EL (cell line): ENCODE measurements at regions not wholly inside any gene's neighbourhood (a gene's known extent, or its start where the extent isn't known, plus 50 kb on each side); places are given as distances from the start of the nearest gene placed in this dataset.
"Not testable (repeated sequence)": the region's sequence is repeated elsewhere in the genome, so short reads cannot be mapped to it uniquely, and the experiment has no call there.

Experiments used
- DNase-seq: peaks from one replicate; pipeline ENCODE4 v3.0.0-alpha.2; 2016

GRCh38 chr6:98041921-98042320 is 758.9 kb upstream of the MMS22L start:
- no peak for DNase-seq

DNA sequence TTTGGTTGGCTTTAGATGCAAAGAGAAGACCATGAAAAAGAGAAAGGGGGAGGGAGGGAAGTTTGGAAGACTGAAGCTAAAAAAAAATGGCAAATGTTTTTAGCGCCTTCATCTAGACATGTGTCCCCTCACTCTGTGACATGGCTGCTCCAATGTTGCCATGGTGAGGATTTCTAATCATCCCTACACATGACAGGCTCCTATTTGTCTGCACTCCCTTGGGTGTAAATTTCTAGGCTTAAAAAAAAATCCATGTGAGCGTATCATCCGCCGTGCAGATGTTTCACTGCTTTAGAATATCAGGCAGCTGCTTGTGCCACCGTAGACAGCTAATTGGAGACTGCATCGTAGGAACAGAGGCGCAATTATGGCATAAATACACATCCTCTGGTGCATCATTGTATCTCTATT is 761.1 kb upstream of the MMS22L start:
- no peak for DNase-seq

GRCh38 chr6:98044791-98045470 is 761.9 kb upstream of the MMS22L start:
- DNase-seq: no peak

DNA sequence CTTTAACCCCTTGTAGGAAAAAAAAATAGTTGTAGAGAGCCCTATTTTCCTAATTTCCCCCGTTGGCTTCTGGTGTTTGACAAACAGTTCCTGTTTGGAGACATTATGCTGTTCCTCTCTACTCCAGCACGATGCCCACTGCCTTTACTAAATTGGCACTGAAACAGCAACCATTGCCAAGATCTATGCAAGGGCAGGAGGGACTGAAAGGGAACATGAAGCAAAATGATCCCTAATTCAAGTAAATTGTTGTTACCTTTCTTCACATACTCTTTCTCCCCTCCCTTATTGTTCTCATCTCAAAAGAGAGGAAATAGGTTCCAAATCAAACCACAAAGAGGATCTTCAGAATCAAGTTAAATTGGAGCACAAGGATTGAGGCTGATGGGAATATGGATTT is 764.1 kb upstream of the MMS22L start:
- no peak for DNase-seq

- no peak for DNase-seq
These were observed 764.9 kb upstream of the MMS22L start for GRCh38 chr6:98047871-98048270.

- DNase-seq: no peak
These were observed 771.4 kb upstream of the MMS22L start for GRCh38 chr6:98054453-98054852.

- no peak for DNase-seq
These were observed 773.9 kb upstream of the MMS22L start for GRCh38 chr6:98056955-98057354.

GRCh38 chr6:98067375-98067774 is 767.0 kb upstream of the POU3F2 start:
- DNase-seq: no peak

DNA sequence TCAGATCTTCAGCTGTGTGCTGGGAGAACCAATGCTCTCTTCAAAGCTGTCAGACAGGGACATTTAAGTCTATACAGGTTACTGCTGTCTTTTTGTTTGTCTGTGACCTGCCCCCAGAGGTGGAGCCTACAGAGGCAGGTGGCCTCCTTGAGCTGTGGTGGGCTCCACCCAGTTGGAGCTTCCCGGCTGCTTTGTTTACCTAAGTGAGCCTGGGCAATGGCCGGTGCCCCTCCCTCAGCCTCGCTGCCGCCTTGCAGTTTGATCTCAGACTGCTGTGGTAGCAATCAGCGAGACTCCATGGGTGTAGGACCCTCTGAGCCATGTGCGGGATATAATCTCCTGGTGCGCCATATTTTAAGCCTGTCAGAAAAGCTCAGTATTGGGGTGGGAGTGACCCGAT is 745.8 kb upstream of the POU3F2 start:
- DNase-seq: not testable (repeated sequence)

DNA sequence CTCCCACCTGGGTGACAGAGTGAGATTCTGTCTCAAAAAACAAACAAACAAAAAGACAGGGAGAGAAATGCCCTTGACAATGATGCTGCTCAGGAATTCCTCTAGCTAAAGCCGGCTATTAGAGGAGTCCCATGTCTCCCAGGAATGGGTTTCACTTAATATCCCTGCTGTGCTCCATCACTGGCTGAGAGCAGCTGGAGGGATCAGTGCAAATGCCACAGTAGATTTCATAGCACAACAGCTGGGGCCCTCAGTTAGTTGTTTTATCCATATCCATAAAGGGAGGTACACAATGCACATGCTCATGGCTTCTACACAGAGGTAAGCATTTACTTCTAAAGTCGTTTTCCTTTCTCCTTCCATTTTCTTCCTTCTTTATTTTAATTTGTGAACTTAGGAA is 742.0 kb upstream of the POU3F2 start:
- no peak for DNase-seq

DNA sequence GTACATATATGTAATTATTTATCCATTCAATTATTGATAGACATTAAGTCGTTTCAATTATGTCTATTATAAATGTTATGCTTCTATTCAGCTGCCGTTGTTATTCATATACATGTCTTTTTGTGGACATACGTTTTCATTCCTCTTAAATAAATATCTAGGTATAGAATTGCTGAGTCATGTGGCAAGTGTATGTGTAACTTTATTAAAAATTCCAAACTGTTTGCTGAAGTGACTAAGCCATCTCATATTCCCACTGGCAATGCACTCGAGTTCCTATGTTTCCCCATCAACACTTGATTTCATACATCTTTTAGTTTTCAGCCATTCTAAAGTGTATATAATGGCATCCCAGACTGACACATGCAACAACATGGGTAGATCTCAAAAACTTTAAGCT is 739.7 kb upstream of the POU3F2 start:
- no peak for DNase-seq

- DNase-seq: no peak
These were observed 726.6 kb upstream of the POU3F2 start for GRCh38 chr6:98107801-98108200.

- no peak for DNase-seq
These were observed 717.9 kb upstream of the POU3F2 start for GRCh38 chr6:98116455-98116854.

GRCh38 chr6:98117068-98117467 is 717.3 kb upstream of the POU3F2 start:
- DNase-seq: no peak

DNA sequence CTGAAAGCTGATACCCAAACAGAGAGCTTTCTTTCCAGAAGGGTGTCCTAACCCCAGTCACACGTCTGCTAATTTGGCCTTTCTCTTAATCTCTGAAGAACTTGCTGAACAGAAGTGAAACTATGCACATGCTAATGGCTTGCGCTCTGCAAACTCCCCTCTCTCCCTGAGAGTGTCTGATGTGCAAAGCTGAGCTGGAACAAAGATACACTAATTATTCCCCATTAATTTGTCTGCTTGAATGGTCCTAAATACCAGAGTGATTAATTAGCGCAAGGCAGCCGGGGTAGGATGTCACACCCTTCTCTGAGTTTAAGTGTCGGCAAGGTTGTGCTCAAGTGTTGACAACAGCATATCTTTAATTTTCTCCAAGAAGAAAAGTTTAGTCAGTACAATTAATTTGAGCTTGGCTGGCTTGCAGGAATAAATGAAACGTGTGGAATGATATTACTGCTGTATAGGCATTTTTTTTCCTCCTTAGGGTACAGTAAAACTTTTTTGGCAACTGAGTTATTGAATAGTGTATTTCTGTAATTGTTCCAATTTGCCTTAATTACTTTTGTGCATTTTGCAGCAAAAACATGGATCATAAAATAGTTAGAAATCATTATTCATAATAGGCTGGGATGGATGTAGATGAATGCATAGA is 715.9 kb upstream of the POU3F2 start:
- DNase-seq: no peak

DNA sequence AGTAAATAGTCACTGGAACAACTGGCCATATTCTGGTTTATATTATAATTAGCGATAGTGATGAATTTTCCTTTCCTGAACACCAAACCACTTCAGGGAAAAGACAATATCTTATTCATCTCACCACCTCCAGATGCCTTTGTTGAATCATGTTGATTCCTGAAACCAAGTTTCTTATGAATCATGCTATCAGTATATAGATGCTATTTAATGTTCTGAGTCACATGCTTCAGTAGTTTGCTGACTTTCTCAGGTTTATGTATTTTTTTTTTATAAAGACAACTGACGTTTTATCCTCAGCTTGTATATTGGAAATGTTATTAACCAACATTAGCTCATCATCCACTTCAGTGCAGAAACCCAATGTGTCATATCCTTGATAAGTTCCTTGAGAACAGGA is 710.2 kb upstream of the POU3F2 start:
- DNase-seq: no peak

DNA sequence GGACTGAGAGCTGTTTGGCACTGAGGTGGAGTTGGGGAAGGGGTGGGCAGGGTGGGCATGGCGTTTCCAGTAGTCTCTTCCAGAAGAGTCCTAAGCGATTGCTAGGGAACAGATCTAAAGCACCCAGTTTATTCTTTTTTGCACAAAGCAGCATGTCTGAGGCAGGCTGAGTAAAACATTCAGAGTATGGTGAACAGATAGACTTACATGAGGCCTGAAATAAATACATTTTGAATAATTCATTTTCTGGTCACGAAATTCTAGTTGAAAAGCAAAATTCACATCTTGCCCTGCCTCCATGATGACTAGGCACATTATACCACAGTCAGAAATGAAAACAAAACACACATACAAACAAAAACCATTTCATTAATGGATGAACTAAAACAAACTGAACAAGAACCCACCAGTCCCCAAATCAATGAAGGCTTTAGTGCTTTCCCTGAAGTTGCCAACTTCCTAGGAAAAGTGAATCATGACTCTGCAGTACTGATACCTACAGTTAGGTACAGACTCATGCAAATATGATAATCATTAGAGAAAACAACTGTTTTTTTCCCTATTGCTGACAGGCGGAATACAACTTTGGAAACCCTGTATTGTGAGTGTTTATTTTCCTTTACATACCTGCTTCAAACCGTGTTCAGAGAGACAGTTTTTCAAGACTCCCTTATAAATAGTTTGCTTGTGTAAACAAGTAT is 702.9 kb upstream of the POU3F2 start:
- no peak for DNase-seq

DNA sequence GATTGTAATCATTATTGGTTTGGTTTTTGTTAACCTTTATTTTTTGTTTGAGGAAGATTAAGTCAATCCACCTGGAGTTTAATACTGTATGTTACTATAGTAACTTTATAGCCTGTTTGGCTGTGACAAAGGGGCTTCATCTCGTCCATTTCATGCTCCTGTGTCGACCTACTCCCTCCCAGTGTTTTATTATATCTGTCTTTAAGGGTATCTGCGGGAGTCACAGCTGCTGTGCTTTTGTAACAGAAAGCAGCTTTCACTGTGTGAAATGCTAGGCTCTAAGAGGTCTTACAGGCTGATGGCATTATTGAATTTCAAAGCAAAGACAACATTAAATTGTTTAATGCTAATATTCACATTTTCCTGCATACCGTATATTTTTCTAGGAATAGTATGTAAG is 698.0 kb upstream of the POU3F2 start:
- DNase-seq: no peak

DNA sequence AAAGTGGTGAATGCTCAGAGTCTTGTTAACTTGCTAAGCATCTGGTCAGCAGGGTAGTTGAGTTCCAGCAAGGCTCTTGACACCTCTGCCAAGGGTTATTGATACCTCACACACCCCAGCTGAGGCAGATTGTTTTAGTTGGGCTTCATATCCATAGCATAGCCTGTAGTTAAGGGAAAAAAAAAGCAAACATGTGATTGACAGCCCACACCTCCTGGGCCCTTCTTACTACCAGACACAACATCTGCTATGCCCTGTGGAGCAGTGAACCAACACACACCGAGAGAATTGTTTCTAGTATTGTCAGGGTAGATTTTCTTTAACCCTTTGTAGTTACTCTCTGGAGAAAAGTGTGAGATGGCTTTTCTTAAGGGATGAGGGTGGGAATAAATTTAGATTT is 697.0 kb upstream of the POU3F2 start:
- DNase-seq: no peak

- DNase-seq: no peak
These were observed 691.5 kb upstream of the POU3F2 start for GRCh38 chr6:98142839-98143238.

DNA sequence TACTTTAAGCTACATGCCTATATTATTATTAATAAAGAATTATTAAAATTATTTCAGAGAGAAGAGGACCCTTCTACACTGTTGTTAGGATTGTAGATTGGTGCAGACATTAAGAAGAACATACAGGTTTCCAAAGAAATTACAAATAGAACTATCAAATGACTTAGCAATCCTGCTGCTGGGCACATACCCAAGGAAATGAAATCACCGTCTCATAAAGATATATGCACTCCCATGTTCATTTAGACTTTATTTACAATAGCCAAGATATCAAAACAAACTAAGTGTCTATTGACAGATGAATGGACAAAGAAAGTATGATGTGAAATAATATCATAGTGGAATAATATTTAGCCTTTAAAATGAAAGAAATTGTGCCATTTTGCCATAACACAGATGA is 687.7 kb upstream of the POU3F2 start:
- DNase-seq: no peak

DNA sequence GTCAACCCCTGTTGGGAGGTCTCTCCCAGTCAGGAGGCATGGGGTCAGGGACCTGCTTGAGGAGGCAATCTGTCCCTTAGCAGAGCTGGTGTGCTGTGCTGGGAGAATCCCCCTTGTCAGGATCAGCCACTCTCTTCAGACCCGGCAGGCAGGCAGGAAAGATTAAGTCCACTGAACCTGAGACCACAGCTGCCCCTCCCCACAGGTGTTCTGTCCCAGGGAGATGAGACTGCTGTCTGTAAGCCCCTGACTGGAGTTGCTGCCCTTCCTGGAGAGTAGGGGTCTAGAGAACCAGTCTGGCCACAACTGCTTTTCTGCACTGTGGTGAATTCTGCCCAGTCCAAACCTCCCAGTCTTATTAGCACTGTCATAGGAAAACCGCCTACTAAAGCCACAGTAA is 677.8 kb upstream of the POU3F2 start:
- DNase-seq: no peak

- DNase-seq: no peak
These were observed 654.8 kb upstream of the POU3F2 start for GRCh38 chr6:98179606-98180005.

GRCh38 chr6:98200084-98200483 is 634.3 kb upstream of the POU3F2 start:
- DNase-seq: no peak
